HG02798 (cell line): ENCODE measurements at regions not wholly inside any gene's neighbourhood (a gene's known extent, or its start where the extent isn't known, plus 50 kb on each side); places are given as distances from the start of the nearest gene placed in this dataset.
"Not testable (repeated sequence)": the region's sequence is repeated elsewhere in the genome, so short reads cannot be mapped to it uniquely, and the experiment has no call there.

Experiments
- ATAC-seq: cut with Tn5 transposase; IDR thresholded peaks from one replicate; pipeline ENCODE4 v1.9.1; 2021; ENCODE audit warnings: mild to moderate bottlenecking; ENCODE audit not compliant: unreplicated experiment, poor library complexity

- peak; percentile 56 for ATAC-seq
Measured at GRCh38 chr3:182521339-182521738, 272.0 kb upstream of the ATP11B start.

GRCh38 chr3:182523424-182523823, 269.9 kb upstream of the ATP11B start:
- not testable (repeated sequence) for ATAC-seq

GRCh38 chr3:182523836-182524235, 269.5 kb upstream of the ATP11B start:
- ATAC-seq, result no peak

- no peak for ATAC-seq
Measured at GRCh38 chr3:182524711-182525401, 268.4 kb upstream of the ATP11B start.

- ATAC-seq, result no peak
Measured at GRCh38 chr3:182525766-182526374, 267.4 kb upstream of the ATP11B start.

GRCh38 chr3:182527745-182528144, 265.6 kb upstream of the ATP11B start:
- ATAC-seq, result no peak

- no peak for ATAC-seq
Measured at GRCh38 chr3:182530316-182530715, 263.0 kb upstream of the ATP11B start.

GRCh38 chr3:182533394-182533793, 259.9 kb upstream of the ATP11B start:
- no peak for ATAC-seq

- no peak for ATAC-seq
Measured at GRCh38 chr3:182544542-182544941, 248.8 kb upstream of the ATP11B start.

GRCh38 chr3:182562274-182562673, 231.0 kb upstream of the ATP11B start:
- ATAC-seq, result no peak

GRCh38 chr3:182565916-182566796, 227.1 kb upstream of the ATP11B start:
- no peak for ATAC-seq

- no peak for ATAC-seq
Measured at GRCh38 chr3:182567700-182568099, 225.6 kb upstream of the ATP11B start.

GRCh38 chr3:182568261-182568660, 225.0 kb upstream of the ATP11B start:
- no peak for ATAC-seq

GRCh38 chr3:182568876-182569275, 224.4 kb upstream of the ATP11B start:
- no peak for ATAC-seq

- no peak for ATAC-seq
Measured at GRCh38 chr3:182570946-182571594, 222.2 kb upstream of the ATP11B start.

- ATAC-seq, result no peak
Measured at GRCh38 chr3:182575941-182576340, 217.4 kb upstream of the ATP11B start.

GRCh38 chr3:182583545-182583944, 209.8 kb upstream of the ATP11B start:
- ATAC-seq, result no peak

GRCh38 chr3:182585532-182586150, 207.7 kb upstream of the ATP11B start:
- no peak for ATAC-seq

GRCh38 chr3:182592747-182593146, 200.6 kb upstream of the ATP11B start:
- ATAC-seq, result no peak

GRCh38 chr3:182596676-182597410, 196.5 kb upstream of the ATP11B start:
- no peak for ATAC-seq
